ENCODE measurements at regions not wholly inside any gene's neighbourhood (a gene's known extent, or its start where the extent isn't known, plus 50 kb on each side); places are given as distances from the start of the nearest gene placed in this dataset.

- Mint-ChIP-seq H3K27me3 (ENCODE audit: unreplicated experiment) (no peaks in the 10 kb centered on the region), H3K36me3 (ENCODE audit: insufficient read depth, unreplicated experiment) (no peaks in the 10 kb centered on the region), H3K27ac (ENCODE audit: unreplicated experiment) (no peak overlapping the region), H3K4me3 (ENCODE audit: low read depth, unreplicated experiment) (no peak overlapping the region), H3K9me3 (ENCODE audit: low read depth, unreplicated experiment) (peaks cover 6% of the 10 kb centered on the region), H3K4me1 (ENCODE audit: low read depth, unreplicated experiment) (no peaks in the 10 kb centered on the region)
- intact Hi-C loops (cut with micrococcal nuclease; ENCODE audit: unreplicated experiment) = no loop called here
- no TSS peak for BruUV-seq (replicated peaks)
- no peak for DNase-seq
- no peak for TF ChIP-seq CTCF (IDR thresholded peaks at IDR 0.05; ENCODE audit: unreplicated experiment)
- CTCF ChIA-PET = no interaction called here
Observed at GRCh38 chr15:49706805-49707204, 86.0 kb downstream of the DTWD1 start.

DNA sequence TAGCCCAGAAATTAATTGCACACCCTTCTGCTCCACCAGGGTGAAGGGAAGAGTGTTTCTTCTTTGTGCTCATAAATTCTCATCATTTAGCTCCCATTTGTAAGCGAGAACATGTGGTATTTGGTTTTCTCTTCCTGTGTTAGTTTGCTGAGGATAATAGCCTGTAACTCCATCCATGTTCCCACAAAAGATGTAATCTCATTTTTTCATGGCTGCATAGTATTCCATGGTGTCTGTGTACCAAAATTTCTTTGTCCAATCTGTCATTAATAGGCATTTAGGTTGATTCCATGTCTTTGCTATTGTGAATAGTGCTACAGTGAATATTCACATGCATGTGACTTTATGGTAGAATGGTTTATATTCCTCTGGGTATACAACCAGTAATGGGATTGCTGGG is 86.8 kb downstream of the DTWD1 start:
- intact Hi-C loops (cut with micrococcal nuclease; ENCODE audit: unreplicated experiment) = no loop called here
- no TSS peak for BruUV-seq (replicated peaks)
- H3K27me3 Mint-ChIP-seq (ENCODE audit: unreplicated experiment) = no peaks in the 10 kb centered on the region
- no peak for DNase-seq
- H3K27ac Mint-ChIP-seq (ENCODE audit: unreplicated experiment) = no peak overlapping the region
- CTCF ChIA-PET = no interaction called here
- no peak overlapping the region for H3K4me3 Mint-ChIP-seq (ENCODE audit: low read depth, unreplicated experiment)
- H3K36me3 Mint-ChIP-seq (ENCODE audit: insufficient read depth, unreplicated experiment) = no peaks in the 10 kb centered on the region
- H3K4me1 Mint-ChIP-seq (ENCODE audit: low read depth, unreplicated experiment) = no peaks in the 10 kb centered on the region
- TF ChIP-seq CTCF (IDR thresholded peaks at IDR 0.05; ENCODE audit: unreplicated experiment) = no peak
- H3K9me3 Mint-ChIP-seq (ENCODE audit: low read depth, unreplicated experiment) = peaks cover 6% of the 10 kb centered on the region

GRCh38 chr15:49709646-49710214 is 88.9 kb downstream of the DTWD1 start:
- no peaks in the 10 kb centered on the region for H3K27me3 Mint-ChIP-seq (ENCODE audit: unreplicated experiment)
- CTCF ChIA-PET = interaction anchor here (0.7 kb wide), 1 partner anchor 1072 kb away, joined by 3 read pairs; no protein-coding TSS in a partner anchor
- no TSS peak for BruUV-seq (replicated peaks)
- no peak overlapping the region for H3K4me3 Mint-ChIP-seq (ENCODE audit: low read depth, unreplicated experiment)
- no peak for DNase-seq
- no peak overlapping the region for H3K27ac Mint-ChIP-seq (ENCODE audit: unreplicated experiment)
- TF ChIP-seq CTCF (IDR thresholded peaks at IDR 0.05; ENCODE audit: unreplicated experiment) = no peak
- intact Hi-C loops (cut with micrococcal nuclease; ENCODE audit: unreplicated experiment) = no loop called here
- peaks cover 6% of the 10 kb centered on the region for H3K9me3 Mint-ChIP-seq (ENCODE audit: low read depth, unreplicated experiment)
- no peaks in the 10 kb centered on the region for H3K4me1 Mint-ChIP-seq (ENCODE audit: low read depth, unreplicated experiment)
- no peaks in the 10 kb centered on the region for H3K36me3 Mint-ChIP-seq (ENCODE audit: insufficient read depth, unreplicated experiment)

- no peak for DNase-seq
- Mint-ChIP-seq H3K27me3 (ENCODE audit: unreplicated experiment) (no peaks in the 10 kb centered on the region), H3K4me3 (ENCODE audit: low read depth, unreplicated experiment) (no peak overlapping the region), H3K36me3 (ENCODE audit: insufficient read depth, unreplicated experiment) (no peaks in the 10 kb centered on the region), H3K4me1 (ENCODE audit: low read depth, unreplicated experiment) (no peaks in the 10 kb centered on the region), H3K27ac (ENCODE audit: unreplicated experiment) (no peak overlapping the region), H3K9me3 (ENCODE audit: low read depth, unreplicated experiment) (peaks cover 10% of the 10 kb centered on the region)
- intact Hi-C loops (cut with micrococcal nuclease; ENCODE audit: unreplicated experiment) = no loop called here
- BruUV-seq (replicated peaks) = no TSS peak
- CTCF ChIA-PET = no interaction called here
- TF ChIP-seq CTCF (IDR thresholded peaks at IDR 0.05; ENCODE audit: unreplicated experiment) = no peak
Observed at GRCh38 chr15:49712162-49712561, 91.3 kb downstream of the DTWD1 start.
